HS-5 (cell line): ENCODE measurements at regions not wholly inside any gene's neighbourhood (a gene's known extent, or its start where the extent isn't known, plus 50 kb on each side); places are given as distances from the start of the nearest gene placed in this dataset.

ENCODE experiments used
- DNase-seq: peaks from one replicate; pipeline ENCODE4 v3.0.0-alpha.2; 2012; ENCODE audit warnings: low read depth

GRCh38 chr5:56320686-56321085 lies 87.6 kb upstream of the ANKRD55 start:
- no peak for DNase-seq

DNA sequence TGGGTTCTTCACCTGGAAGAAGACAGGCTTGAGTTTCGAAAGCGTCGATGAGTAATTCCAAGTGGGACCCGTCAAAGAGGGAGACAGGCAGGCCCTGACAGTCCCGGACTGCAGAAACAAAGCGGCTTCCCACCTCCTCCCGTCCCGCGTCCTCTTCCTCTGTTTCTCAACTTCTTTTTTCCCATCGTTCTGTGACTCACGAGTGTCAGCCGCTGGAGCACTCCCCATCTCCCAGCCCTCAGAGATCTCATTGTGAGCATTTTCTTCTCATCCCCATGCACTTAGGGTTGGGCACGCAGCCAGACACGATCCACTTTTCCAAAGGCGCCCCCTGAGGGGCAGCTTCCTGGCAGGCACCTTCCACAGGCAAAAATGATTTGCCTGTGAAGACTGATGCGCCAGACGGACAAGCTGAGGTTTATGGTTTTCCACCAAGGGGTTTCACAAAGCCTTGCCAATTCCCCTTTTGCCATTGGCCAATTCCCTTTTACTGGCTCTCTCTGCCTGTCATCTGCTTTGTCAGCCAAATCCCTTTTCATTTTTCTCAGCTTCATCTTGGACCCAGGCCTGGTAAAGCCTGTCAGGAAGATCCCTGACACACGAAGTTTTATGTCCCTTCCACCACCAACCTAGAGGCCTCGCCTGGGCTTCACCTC lies 86.5 kb upstream of the ANKRD55 start:
- DNase-seq = peak; percentile 14

GRCh38 chr5:56317923-56318561 lies 84.9 kb upstream of the ANKRD55 start:
- DNase-seq = no peak

DNA sequence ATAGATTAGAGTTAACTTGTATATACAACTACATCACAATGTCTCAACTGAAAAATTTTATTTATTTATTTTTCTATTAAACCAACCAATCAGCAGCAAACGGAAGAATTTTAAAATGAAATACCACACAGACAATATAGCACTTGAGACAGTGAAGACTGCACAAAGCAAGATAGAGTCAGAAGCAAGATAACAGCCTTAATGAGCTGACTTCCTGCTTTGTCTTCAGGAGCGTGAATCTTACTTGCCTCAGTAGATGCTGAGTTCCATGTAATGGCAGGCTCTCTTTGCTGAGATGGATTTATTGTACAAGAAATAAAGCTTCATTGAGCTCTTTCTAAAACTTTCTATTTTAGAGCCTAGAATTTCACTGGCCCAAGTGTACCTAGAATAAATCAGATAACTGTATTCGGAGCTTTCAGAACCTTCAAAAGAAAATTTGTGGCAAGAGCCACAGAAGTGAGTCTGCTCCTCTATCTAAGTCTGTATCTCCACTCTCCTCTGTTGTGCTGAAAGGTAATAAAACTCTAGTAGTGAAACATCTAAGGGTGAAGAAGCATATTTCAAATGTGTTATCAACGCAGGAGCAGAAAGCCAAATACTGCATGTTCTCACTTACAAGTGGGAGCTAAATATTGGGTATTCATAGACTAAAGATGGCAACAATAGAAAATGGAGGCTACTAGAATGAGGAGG lies 83.3 kb upstream of the ANKRD55 start:
- DNase-seq = no peak

- DNase-seq = no peak
These were observed 81.4 kb upstream of the ANKRD55 start for GRCh38 chr5:56314529-56314928.

DNA sequence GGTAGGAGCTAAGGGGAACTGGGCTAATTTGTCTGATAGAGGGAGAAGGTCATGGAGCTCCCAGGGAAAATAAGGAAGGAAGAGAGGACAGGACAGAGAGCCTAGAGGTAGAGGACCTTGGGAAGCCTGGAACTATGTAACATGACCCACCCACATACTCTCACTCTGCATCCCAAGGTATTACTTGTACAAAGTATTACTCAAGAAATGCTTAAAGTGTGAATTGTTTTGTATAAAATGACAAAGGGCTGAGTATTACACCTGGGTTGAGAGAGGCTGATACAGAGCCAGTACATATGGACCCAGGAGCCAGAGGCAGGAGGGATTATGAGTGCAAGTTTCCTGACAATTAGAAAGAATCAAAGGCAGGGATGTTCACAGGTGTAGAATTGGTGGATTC lies 80.5 kb upstream of the ANKRD55 start:
- no peak for DNase-seq

- no peak for DNase-seq
These were observed 79.9 kb upstream of the ANKRD55 start for GRCh38 chr5:56313004-56313531.

DNA sequence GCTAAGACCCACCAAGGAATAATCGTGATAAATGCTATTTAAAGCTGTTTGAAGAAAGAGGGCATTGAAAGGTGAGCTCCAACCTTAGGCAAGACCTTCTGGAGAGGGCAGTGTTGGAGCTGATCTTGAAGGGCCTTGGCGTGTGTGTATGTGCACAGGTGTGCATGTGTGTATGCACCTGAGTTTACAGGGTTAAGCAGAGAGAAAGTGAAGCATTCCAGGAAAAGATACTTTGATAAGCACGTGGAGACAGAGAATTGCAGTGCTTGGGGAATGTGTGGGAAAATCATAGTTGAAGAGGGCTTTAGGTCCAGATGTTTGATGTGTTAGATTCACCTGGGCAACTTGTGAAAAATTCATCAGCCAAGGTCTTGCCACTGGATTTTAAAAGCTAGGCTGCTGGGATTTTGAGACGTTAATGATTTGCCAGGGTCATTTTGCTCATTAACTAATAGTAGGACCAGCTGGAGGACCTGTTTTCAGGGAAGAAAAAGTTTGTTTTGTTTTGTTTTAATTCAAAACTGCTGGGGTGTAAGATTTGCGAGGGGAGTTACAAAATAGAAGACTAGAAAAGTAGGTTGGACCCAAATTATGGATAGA lies 78.3 kb upstream of the ANKRD55 start:
- no peak for DNase-seq

DNA sequence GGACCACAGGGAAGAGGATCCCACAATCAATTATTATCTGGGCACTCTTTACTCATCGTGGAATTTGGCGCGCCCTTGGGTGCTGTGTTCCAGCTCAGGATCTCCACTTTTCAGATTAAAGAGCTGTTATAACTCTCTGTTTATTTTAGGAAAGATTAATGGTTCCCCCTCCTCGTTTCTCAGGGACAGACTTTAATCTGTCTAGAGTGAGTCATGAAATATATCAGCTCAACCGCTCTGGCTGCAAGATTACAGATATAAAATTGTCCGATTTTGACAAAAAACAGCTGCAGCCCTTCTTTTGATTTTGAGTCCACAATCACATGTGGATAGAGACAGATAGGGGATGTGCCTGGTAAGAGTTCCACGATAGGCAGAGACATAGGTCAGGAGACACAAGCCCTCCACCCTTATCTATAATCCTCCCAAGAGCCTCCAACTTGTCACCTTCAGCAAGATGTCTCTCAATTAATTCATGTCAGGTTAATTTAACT lies 77.6 kb upstream of the ANKRD55 start:
- DNase-seq = no peak

GRCh38 chr5:56309262-56309826 lies 76.2 kb upstream of the ANKRD55 start:
- no peak for DNase-seq

- DNase-seq = no peak
These were observed 74.7 kb upstream of the ANKRD55 start for GRCh38 chr5:56307714-56308333.

DNA sequence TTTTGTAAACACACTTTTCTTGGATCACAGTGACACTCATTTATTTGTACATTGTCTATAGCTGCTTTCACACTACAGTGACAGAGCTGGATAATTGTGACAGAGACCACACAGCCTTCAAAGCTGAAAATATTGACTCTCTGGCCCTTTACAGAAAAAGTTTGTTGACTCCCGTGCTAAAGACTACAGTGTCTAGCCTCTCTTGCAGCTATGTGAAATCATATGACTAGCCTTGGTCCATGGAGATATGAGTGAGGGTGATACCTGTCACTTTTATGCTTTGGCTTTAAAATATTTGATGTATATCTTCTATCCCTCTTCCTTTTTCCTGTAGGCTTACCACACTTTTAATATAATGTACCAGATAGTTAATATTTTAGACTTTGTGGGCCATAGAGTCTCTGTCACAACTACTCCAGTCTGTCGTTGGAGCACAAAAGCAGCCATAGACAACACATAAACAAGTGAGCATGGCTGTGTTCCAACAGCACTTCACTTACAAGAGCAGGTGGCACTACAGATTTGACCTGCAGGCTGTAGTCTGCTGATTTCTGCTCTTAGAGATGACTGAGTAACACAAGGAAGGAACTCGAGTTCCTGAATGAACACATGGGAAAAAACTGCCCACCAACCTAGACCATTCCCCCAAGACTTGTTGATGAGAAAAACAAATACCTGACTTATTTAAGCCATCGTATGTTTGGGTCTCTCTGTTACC lies 73.5 kb upstream of the ANKRD55 start:
- DNase-seq = no peak

GRCh38 chr5:56305001-56305950 lies 72.1 kb upstream of the ANKRD55 start:
- DNase-seq = no peak

GRCh38 chr5:56303511-56303910 lies 70.4 kb upstream of the ANKRD55 start:
- DNase-seq = no peak

GRCh38 chr5:56302027-56302426 lies 68.9 kb upstream of the ANKRD55 start:
- no peak for DNase-seq

DNA sequence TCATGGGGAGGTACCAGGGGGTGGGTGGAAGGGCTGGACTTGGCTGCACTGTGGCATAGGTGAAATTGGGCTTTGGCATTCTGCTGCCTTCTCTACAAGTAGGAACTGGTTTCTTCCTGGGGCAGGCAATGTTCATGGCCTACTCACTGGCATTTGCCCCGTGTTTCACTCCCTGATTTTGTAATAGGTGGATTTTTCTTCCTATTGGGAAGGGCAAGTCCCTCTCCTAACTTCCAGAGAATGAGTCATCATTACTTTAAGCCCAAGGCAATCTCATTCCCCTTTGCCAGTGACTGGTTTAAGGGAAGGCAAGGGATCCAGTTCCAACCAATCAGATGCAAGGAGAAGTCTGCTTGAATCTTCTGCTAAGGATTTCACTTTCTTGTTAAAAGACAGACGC lies 67.9 kb upstream of the ANKRD55 start:
- DNase-seq = no peak

DNA sequence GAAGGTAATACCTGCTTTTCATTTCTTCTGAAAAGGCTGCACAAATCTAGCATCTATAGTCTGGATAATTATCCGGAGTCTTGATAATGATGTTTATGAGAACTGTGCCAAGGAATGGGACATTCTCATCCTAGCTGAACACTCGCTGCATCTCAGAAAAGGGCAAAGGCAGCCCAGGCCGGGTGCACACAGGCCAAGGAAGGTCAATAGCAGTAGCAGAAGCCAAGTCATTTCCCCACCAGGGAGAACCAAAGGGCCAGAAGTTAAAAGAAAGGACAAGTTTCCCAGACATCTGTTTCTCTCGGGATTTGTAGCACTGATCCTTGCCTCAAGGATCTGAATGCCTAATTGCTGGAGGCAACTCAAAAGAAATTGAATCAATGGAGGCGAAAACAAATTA lies 66.1 kb upstream of the ANKRD55 start:
- DNase-seq = no peak

DNA sequence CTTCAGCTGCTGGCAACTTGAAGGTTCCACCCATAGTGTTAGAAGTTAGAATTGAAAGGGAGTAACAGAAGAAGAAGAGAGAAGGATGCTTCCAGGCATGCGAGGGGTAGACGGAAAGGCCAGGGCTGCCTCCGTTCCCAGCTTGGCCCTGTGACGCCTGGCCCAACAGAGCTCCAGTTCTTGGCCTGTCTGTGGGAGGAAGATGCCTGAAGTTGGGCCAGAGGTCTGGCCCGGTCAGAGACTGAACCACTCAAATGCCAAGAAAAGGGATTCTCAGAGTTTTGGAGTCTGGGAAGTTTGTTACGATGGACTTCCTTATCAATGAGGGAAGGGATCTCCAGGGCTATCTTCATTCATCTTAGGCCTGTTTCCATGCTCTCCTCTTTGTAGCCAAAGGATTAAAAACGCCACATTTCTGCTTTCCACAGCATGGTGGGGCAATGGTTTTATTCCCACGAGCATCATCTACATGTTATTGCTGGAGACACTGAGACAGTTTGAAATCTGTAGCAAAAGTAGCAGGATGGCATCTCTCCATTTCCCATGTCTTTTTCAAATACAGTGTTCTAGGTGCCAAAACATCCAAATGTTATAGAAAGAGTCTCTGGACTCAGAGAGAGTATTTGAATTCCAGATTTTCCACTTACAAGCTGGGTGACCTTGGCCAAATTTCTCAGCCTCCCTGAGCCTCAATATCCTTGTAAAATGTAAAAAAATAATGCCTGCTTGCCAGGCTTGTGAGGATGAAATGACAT lies 65.4 kb upstream of the ANKRD55 start:
- no peak for DNase-seq

- DNase-seq = no peak
These were observed 64.7 kb upstream of the ANKRD55 start for GRCh38 chr5:56297851-56298250.
